IPS-20b (cell line): ENCODE measurements at regions not wholly inside any gene's neighbourhood (a gene's known extent, or its start where the extent isn't known, plus 50 kb on each side); places are given as distances from the start of the nearest gene placed in this dataset.

Source experiments
- H3K27ac ChIP-seq: one replicate; pipeline ENCODE4 v1.5.1; 2013; ENCODE audit warnings: low read length
- H3K27me3 ChIP-seq: 2 replicates; pipeline ENCODE4 v1.6.1; 2013; ENCODE audit warnings: mild to moderate bottlenecking, low read length, inconsistent platforms; ENCODE audit not compliant: insufficient read depth
- H3K36me3 ChIP-seq: 2 replicates; pipeline ENCODE4 v1.6.1; 2013; ENCODE audit warnings: low read depth, mild to moderate bottlenecking, inconsistent platforms, low read length, moderate library complexity; ENCODE audit not compliant: insufficient read depth
- H3K4me1 ChIP-seq: 2 replicates; pipeline ENCODE4 v1.6.1; 2013; ENCODE audit warnings: mild to moderate bottlenecking, control low read depth, inconsistent platforms, low read length, moderate library complexity; ENCODE audit not compliant: insufficient read depth
- H3K4me3 ChIP-seq: 2 replicates; pipeline ENCODE4 v1.5.1; 2013; ENCODE audit warnings: mild to moderate bottlenecking, low read length, inconsistent platforms
- H3K9ac ChIP-seq: 2 replicates; pipeline ENCODE4 v1.6.1; 2013; ENCODE audit warnings: low read depth, mild to moderate bottlenecking, inconsistent platforms, low read length, moderate library complexity
- H3K9me3 ChIP-seq: 2 replicates; pipeline ENCODE4 v1.6.1; 2013; ENCODE audit warnings: mild to moderate bottlenecking, low read depth, low read length, inconsistent platforms; ENCODE audit not compliant: insufficient read depth

DNA sequence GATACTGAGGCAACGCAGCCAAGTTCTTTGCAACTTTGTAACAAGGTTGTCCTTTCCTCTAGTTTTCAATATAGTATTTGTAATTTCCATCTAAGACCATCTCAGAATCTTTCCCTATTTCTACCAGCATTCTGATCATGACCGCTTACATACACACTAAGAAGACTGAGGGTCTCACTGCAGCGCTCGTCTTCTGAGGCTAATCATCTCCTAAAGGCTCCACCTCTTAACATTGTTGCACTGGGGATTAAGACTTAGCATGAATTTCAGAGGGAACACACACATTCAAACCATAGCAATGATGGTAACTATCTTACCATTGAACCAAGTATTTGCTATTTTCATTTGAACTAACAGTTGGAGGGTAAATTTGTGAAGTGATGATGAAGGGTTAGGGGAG, 463.3 kb upstream of the CCDC54 start:
- H3K27ac ChIP-seq = peak overlapping the region; percentile 75
- H3K27me3 ChIP-seq = no peaks in the 10 kb centered on the region
- H3K9me3 ChIP-seq = peaks cover 8% of the 10 kb centered on the region
- H3K4me3 ChIP-seq = peak overlapping the region; percentile 53; the same call in 1 of the 2 replicates
- H3K36me3 ChIP-seq = peaks cover 12% of the 10 kb centered on the region; the same call in 1 of the 2 replicates
- H3K4me1 ChIP-seq = peaks cover 30% of the 10 kb centered on the region; the same call in 1 of the 2 replicates
- H3K9ac ChIP-seq = peak overlapping the region; percentile 61; the same call in 1 of the 2 replicates

GRCh38 chr3:106920609-106921008, 456.6 kb upstream of the CCDC54 start:
- H3K36me3 ChIP-seq = no peaks in the 10 kb centered on the region
- H3K9ac ChIP-seq = no peak overlapping the region
- H3K27ac ChIP-seq = no peak overlapping the region
- no peaks in the 10 kb centered on the region for H3K9me3 ChIP-seq
- H3K27me3 ChIP-seq = no peaks in the 10 kb centered on the region
- H3K4me3 ChIP-seq = no peak overlapping the region
- no peaks in the 10 kb centered on the region; the same call in 1 of the 2 replicates for H3K4me1 ChIP-seq

DNA sequence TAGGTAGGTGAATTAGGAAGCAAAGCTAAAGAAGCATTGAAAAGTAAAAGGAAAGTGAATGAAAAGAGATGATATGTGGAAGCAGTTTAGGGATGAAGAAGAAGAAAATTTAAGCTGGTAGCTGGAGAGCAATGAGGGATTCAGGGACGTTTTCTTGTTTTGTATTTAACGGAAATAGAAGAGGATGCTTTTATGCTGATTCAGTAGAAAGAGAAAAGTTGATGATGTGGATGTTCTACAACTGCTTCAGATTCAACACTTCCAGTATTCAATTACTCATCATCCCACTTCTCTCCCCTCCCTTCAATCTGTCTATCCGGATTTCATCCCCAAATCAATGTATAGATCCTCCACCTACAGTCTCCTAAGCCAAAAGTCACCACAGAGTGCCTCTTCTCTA, 448.2 kb upstream of the CCDC54 start:
- no peaks in the 10 kb centered on the region for H3K27me3 ChIP-seq
- H3K9me3 ChIP-seq = peaks cover 7% of the 10 kb centered on the region; the same call in 1 of the 2 replicates
- H3K9ac ChIP-seq = no peak overlapping the region
- no peaks in the 10 kb centered on the region for H3K4me1 ChIP-seq
- no peaks in the 10 kb centered on the region for H3K36me3 ChIP-seq
- no peak overlapping the region for H3K27ac ChIP-seq
- no peak overlapping the region for H3K4me3 ChIP-seq

DNA sequence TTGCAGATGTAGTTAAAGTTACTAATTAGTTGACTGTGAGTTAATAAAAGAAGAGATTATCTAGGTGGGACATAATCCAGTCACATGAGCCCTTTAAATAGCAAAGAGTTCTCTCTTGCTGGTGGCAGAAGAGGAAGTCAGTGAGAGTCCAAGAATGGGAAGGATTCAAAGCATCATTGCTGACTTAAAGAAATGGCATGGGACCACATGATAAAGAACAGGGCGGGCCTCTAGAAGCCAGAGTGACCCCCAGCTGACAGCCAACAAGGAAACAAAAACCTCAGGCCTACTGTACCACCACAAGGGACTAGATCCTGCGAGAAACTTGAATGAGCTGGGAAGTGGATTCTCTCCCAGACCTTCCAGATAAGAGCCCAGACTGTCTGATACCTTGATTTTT, 447.2 kb upstream of the CCDC54 start:
- no peaks in the 10 kb centered on the region for H3K36me3 ChIP-seq
- no peak overlapping the region for H3K4me3 ChIP-seq
- no peak overlapping the region for H3K27ac ChIP-seq
- H3K9me3 ChIP-seq = peaks cover 13% of the 10 kb centered on the region; the same call in 1 of the 2 replicates
- H3K4me1 ChIP-seq = no peaks in the 10 kb centered on the region
- H3K27me3 ChIP-seq = no peaks in the 10 kb centered on the region
- H3K9ac ChIP-seq = no peak overlapping the region

DNA sequence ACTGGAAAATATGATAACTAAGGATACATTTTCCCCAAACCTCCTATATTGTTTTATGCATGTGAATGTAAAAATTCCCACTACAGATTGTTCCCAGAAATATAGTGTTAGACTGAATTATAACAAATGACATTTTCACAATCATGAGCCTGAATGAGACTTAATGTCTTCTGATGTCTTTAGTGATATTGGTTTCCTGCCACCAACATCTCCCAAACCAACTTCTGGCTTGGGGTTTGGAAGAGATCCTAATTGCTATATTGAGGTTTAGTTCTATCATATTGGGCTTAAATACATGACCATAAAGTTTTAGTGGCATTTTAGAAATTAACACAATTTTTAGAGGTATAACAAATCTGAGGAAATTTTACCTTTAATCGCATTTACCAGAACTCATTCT, 445.3 kb upstream of the CCDC54 start:
- Histone ChIP-seq H3K27ac (no peak overlapping the region), H3K27me3 (no peaks in the 10 kb centered on the region), H3K4me1 (no peaks in the 10 kb centered on the region)

DNA sequence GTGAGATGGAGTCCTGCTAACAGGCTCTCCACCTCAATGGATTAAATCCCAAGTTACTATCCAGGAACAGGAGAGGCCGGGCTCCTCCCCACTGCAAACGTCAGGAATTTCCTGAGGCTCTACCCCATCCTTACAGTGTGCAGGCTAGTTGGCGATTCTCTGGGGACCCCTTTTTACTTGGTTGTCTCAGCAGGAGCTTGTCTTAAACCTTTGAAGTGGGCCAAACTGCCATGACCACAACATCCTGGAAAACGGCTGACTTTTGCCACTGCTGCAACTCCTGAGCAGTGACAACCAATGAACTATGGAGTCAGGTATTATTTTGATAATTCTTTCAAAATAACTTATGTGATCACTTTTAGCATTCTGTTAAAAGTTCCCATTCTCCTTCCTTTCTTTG, 440.9 kb upstream of the CCDC54 start:
- H3K9ac ChIP-seq = no peak overlapping the region
- H3K27ac ChIP-seq = no peak overlapping the region
- H3K9me3 ChIP-seq = peaks cover 13% of the 10 kb centered on the region; the same call in 1 of the 2 replicates

More for the DNA sequence above, 445.3 kb upstream of the CCDC54 start:
- Histone ChIP-seq H3K4me3 (no peak overlapping the region), H3K9ac (no peak overlapping the region), H3K36me3 (no peaks in the 10 kb centered on the region), H3K9me3 (peaks cover 16% of the 10 kb centered on the region; the same call in 1 of the 2 replicates)

DNA sequence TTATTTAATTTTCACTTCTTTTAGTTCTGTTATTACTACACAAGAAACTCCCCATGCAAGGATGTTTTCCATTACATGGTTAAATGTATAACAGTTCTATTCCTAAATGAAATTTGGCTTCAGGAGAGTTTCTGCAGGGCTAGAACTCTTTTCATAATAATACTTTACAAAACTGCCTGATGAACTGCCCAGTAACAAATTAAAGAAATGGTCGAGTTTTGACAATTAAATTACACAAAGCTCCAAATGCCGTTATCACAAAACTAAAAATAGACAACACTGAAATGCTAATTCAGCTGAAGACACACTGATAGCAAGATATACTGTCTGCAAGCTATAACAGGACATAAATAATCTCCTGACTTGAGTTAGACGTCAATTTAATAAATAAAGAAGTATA, 435.2 kb upstream of the CCDC54 start:
- H3K9ac ChIP-seq = no peak overlapping the region
- H3K4me1 ChIP-seq = no peaks in the 10 kb centered on the region
- H3K4me3 ChIP-seq = no peak overlapping the region
- H3K27me3 ChIP-seq = no peaks in the 10 kb centered on the region
- no peaks in the 10 kb centered on the region for H3K9me3 ChIP-seq
- H3K27ac ChIP-seq = no peak overlapping the region
- no peaks in the 10 kb centered on the region for H3K36me3 ChIP-seq

More for the DNA sequence above, 440.9 kb upstream of the CCDC54 start:
- Histone ChIP-seq H3K27me3 (no peaks in the 10 kb centered on the region), H3K36me3 (no peaks in the 10 kb centered on the region), H3K4me1 (no peaks in the 10 kb centered on the region), H3K4me3 (no peak overlapping the region)

- Histone ChIP-seq H3K36me3 (no peaks in the 10 kb centered on the region), H3K9me3 (no peaks in the 10 kb centered on the region), H3K4me1 (no peaks in the 10 kb centered on the region), H3K27me3 (no peaks in the 10 kb centered on the region), H3K4me3 (no peak overlapping the region), H3K9ac (no peak overlapping the region), H3K27ac (no peak overlapping the region)
Observed at GRCh38 chr3:106943071-106943470, 434.2 kb upstream of the CCDC54 start.

- Histone ChIP-seq H3K4me3 (no peak overlapping the region), H3K27me3 (no peaks in the 10 kb centered on the region), H3K9me3 (no peaks in the 10 kb centered on the region), H3K4me1 (no peaks in the 10 kb centered on the region), H3K27ac (no peak overlapping the region), H3K9ac (no peak overlapping the region), H3K36me3 (no peaks in the 10 kb centered on the region)
Observed at GRCh38 chr3:106945435-106945834, 431.8 kb upstream of the CCDC54 start.

- H3K9ac ChIP-seq = no peak overlapping the region
- no peak overlapping the region for H3K4me3 ChIP-seq
- no peaks in the 10 kb centered on the region for H3K27me3 ChIP-seq
- no peak overlapping the region for H3K27ac ChIP-seq
- no peaks in the 10 kb centered on the region for H3K4me1 ChIP-seq
- H3K36me3 ChIP-seq = no peaks in the 10 kb centered on the region
- H3K9me3 ChIP-seq = no peaks in the 10 kb centered on the region
Observed at GRCh38 chr3:106946866-106947265, 430.4 kb upstream of the CCDC54 start.

DNA sequence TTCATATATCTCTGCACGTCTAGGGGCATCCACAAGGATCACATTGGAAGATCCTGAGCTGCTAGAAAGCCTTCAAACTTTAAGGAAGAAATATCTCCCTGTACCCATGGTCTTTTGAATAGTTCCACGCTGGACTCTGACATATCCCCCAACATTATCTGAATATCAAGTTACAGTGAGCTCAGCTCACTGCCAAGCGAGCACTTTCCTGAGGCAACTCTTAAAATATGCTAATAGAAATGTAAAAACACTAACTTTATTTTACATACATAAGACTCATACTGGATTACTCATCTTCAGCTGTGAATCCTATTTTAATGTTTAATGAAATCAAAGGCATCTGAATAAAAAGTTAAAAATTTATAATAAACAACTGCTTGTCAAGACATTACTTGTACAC, 420.2 kb upstream of the CCDC54 start:
- no peak overlapping the region for H3K9ac ChIP-seq
- H3K4me3 ChIP-seq = no peak overlapping the region
- H3K36me3 ChIP-seq = no peaks in the 10 kb centered on the region
- no peaks in the 10 kb centered on the region; the same call in 1 of the 2 replicates for H3K9me3 ChIP-seq
- no peaks in the 10 kb centered on the region for H3K27me3 ChIP-seq
- no peak overlapping the region for H3K27ac ChIP-seq
- H3K4me1 ChIP-seq = no peaks in the 10 kb centered on the region

DNA sequence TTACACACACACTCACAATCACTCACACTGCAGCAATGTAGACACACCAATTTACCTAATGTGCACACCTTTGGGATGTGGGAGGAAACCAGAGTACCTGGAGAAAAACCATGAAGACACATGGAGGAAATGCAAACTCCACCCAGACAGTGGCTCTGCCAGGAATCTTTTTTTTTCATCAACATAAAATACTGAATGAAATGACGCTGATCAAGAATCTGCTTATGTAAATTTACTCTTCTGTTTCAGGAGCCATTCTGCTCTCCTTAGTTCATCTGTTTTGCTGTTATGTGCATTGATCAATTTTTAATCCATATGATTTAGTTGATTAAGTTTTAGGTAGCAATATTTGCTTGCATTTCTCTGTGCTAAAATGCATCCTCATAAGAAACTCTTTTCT, 414.2 kb upstream of the CCDC54 start:
- H3K4me1 ChIP-seq = peaks cover 13% of the 10 kb centered on the region
- H3K9ac ChIP-seq = no peak overlapping the region
- H3K36me3 ChIP-seq = no peaks in the 10 kb centered on the region
- no peak overlapping the region for H3K4me3 ChIP-seq
- no peak overlapping the region for H3K27ac ChIP-seq
- H3K9me3 ChIP-seq = no peaks in the 10 kb centered on the region
- H3K27me3 ChIP-seq = no peaks in the 10 kb centered on the region
